Kasumi-1 (cell line): ENCODE measurements at regions not wholly inside any gene's neighbourhood (a gene's known extent, or its start where the extent isn't known, plus 50 kb on each side); places are given as distances from the start of the nearest gene placed in this dataset.
"Not testable (repeated sequence)": the region's sequence is repeated elsewhere in the genome, so short reads cannot be mapped to it uniquely, and the experiment has no call there.

Experiments
- DNase-seq, 2 experiments: peaks; one replicate each; lab custom pipeline; 2025; lab: John Stamatoyannopoulos, UW

GRCh38 chr5:74534397-74535129, 106.0 kb downstream of the ENC1 start:
- no peak for DNase-seq

GRCh38 chr5:74530326-74531050, 110.0 kb downstream of the ENC1 start:
- no peak for DNase-seq

GRCh38 chr5:74529101-74529500, 111.4 kb downstream of the ENC1 start:
- no peak for DNase-seq

- no peak for DNase-seq
These were observed 114.4 kb downstream of the ENC1 start for GRCh38 chr5:74526111-74526510.

- not testable (repeated sequence) for DNase-seq
These were observed 115.8 kb downstream of the ENC1 start for GRCh38 chr5:74524767-74525166.

GRCh38 chr5:74523698-74524097, 116.8 kb downstream of the ENC1 start:
- not testable (repeated sequence) for DNase-seq

- not testable (repeated sequence) for DNase-seq
These were observed 117.7 kb downstream of the ENC1 start for GRCh38 chr5:74522838-74523237.

GRCh38 chr5:74521401-74521800, 119.1 kb downstream of the ENC1 start:
- DNase-seq, result no peak

GRCh38 chr5:74519679-74520078, 120.8 kb downstream of the ENC1 start:
- DNase-seq, result no peak

GRCh38 chr5:74519161-74519571, 121.4 kb downstream of the ENC1 start:
- DNase-seq, result no peak

- no peak for DNase-seq
These were observed 122.8 kb downstream of the ENC1 start for GRCh38 chr5:74517700-74518099.

- DNase-seq, result no peak
These were observed 124.3 kb downstream of the ENC1 start for GRCh38 chr5:74516211-74516636.

- no peak for DNase-seq
These were observed 125.5 kb downstream of the ENC1 start for GRCh38 chr5:74514888-74515551.

- not testable (repeated sequence) for DNase-seq
These were observed 128.8 kb downstream of the ENC1 start for GRCh38 chr5:74511770-74512169.

GRCh38 chr5:74510476-74511075, 130.0 kb downstream of the ENC1 start:
- no peak for DNase-seq

GRCh38 chr5:74507370-74508005, 133.0 kb downstream of the ENC1 start:
- DNase-seq, result no peak

- no peak for DNase-seq
These were observed 134.4 kb downstream of the ENC1 start for GRCh38 chr5:74506119-74506518.

- DNase-seq, result no peak
These were observed 136.1 kb downstream of the ENC1 start for GRCh38 chr5:74504463-74504862.

GRCh38 chr5:74502479-74502950, 138.0 kb downstream of the ENC1 start:
- DNase-seq, result no peak

GRCh38 chr5:74501674-74502478, 138.7 kb downstream of the ENC1 start:
- no peak for DNase-seq
